ENCODE measurements at regions not wholly inside any gene's neighbourhood (a gene's known extent, or its start where the extent isn't known, plus 50 kb on each side); places are given as distances from the start of the nearest gene placed in this dataset.

GRCh38 chr15:69732133-69732532, 279.5 kb downstream of the RPLP1 start:
- TF ChIP-seq CTCF (IDR thresholded peaks at IDR 0.05) (no peak), POLR2A (IDR thresholded peaks at IDR 0.05) (no peak)

Data from tibial nerve (tissue), 3 donors.